ENCODE measurements at regions not wholly inside any gene's neighbourhood (a gene's known extent, or its start where the extent isn't known, plus 50 kb on each side); places are given as distances from the start of the nearest gene placed in this dataset.

GRCh38 chr16:52078716-52079655 lies 468.0 kb downstream of the TOX3 start:
- Mint-ChIP-seq H3K4me3 (no peak overlapping the region), H3K36me3 (no peaks in the 10 kb centered on the region), H3K9me3 (no peaks in the 10 kb centered on the region), H3K27ac (no peak overlapping the region), H3K27me3 (no peaks in the 10 kb centered on the region), H3K4me1 (no peaks in the 10 kb centered on the region)
- DNase-seq (no peak), ATAC-seq (replicated peaks) (no peak)

DNA sequence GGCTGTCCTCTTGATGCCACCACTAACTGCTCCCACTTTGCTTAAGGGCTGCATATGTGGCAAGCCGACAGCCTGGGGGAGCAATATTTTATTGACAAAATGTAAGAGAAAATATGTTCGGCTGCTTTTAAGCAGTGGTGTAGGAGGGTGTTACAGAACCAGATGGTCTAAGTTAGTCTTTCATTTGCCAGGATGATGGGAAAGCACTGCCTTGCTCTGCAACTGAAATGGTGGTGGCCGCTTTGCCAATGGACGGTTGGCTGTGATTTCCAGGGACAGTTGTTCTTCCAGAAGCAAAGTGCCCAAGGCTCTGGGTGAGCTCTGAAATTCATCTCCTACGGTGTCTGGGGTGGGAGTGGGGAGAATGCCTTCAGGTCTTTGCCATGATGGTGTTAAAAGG lies 469.3 kb downstream of the TOX3 start:
- Mint-ChIP-seq H3K9me3 (peaks cover 0 to under 1% of the 10 kb centered on the region in 2 donors), H3K4me1 (no peaks in the 10 kb centered on the region), H3K4me3 (no peak overlapping the region), H3K36me3 (no peaks in the 10 kb centered on the region), H3K27me3 (no peaks in the 10 kb centered on the region), H3K27ac (no peak overlapping the region)
- DNase-seq = no peak
- no peak for ATAC-seq (replicated peaks)

DNA sequence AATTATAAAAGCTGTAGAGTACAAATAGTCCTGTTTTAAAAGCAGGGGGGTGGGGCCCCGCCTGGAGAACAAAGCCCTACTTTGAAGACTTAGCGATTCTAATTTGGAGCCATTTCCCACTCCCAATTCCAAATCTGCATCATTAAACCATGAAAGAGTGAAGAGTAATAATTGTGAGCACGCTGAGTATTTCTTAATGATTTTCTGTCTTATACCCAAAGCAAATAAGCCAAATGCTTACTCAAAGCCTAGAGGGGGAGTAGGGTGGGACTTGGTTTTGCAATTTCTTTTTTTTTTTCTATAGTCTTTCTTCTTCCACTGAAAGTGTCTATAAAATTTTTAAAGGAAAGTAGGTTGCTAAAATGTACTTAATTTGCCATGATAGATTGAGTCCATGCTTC lies 470.1 kb downstream of the TOX3 start:
- ATAC-seq (replicated peaks) (no peak), DNase-seq (no peak)
- no peaks in the 10 kb centered on the region for H3K27me3 Mint-ChIP-seq
- peaks cover 0 to 2% of the 10 kb centered on the region in 2 donors for H3K9me3 Mint-ChIP-seq
- H3K36me3 Mint-ChIP-seq = no peaks in the 10 kb centered on the region
- H3K4me1 Mint-ChIP-seq = no peaks in the 10 kb centered on the region
- H3K27ac Mint-ChIP-seq = no peak overlapping the region
- H3K4me3 Mint-ChIP-seq = no peak overlapping the region

DNA sequence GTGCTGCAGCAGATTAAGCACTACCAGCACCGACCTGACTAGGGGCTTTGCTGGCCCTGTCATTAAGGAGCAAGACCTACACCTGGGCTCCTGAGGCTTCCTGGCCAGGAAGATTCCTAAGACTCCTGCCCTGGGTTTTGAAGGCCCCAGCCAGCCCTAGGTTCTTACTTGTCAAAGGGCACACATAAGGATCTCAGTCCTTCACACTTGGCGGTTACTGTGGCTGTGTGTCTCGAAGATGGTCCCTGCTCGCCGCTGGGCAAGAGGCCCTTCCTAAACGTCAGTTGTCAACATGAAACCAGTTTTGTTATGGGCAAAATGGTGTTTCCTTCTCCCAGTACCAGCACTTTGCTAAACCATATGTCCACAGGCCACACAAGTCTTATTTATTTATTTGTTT lies 470.6 kb downstream of the TOX3 start:
- Mint-ChIP-seq H3K9me3 (peaks cover 0 to 2% of the 10 kb centered on the region in 2 donors), H3K4me1 (no peaks in the 10 kb centered on the region), H3K36me3 (no peaks in the 10 kb centered on the region), H3K4me3 (no peak overlapping the region), H3K27ac (no peak overlapping the region), H3K27me3 (no peaks in the 10 kb centered on the region)
- no peak for DNase-seq
- no peak for ATAC-seq (replicated peaks)

- H3K4me1 Mint-ChIP-seq = no peaks in the 10 kb centered on the region
- no peak overlapping the region for H3K4me3 Mint-ChIP-seq
- DNase-seq (no peak), ATAC-seq (replicated peaks) (no peak)
- H3K9me3 Mint-ChIP-seq = peaks cover 0 to 2% of the 10 kb centered on the region in 2 donors
- H3K36me3 Mint-ChIP-seq = no peaks in the 10 kb centered on the region
- H3K27ac Mint-ChIP-seq = no peak overlapping the region
- H3K27me3 Mint-ChIP-seq = peaks cover 0 to 5% of the 10 kb centered on the region in 2 donors
Observed at GRCh38 chr16:52074133-52074532, 472.8 kb downstream of the TOX3 start.

- no peak overlapping the region for H3K27ac Mint-ChIP-seq
- H3K36me3 Mint-ChIP-seq = no peaks in the 10 kb centered on the region
- no peaks in the 10 kb centered on the region for H3K4me1 Mint-ChIP-seq
- peaks cover 0 to 5% of the 10 kb centered on the region in 2 donors for H3K27me3 Mint-ChIP-seq
- no peak for DNase-seq
- no peak overlapping the region for H3K4me3 Mint-ChIP-seq
- ATAC-seq (replicated peaks) = no peak
- H3K9me3 Mint-ChIP-seq = peaks cover 0 to 2% of the 10 kb centered on the region in 2 donors
Observed at GRCh38 chr16:52073024-52073423, 473.9 kb downstream of the TOX3 start.

DNA sequence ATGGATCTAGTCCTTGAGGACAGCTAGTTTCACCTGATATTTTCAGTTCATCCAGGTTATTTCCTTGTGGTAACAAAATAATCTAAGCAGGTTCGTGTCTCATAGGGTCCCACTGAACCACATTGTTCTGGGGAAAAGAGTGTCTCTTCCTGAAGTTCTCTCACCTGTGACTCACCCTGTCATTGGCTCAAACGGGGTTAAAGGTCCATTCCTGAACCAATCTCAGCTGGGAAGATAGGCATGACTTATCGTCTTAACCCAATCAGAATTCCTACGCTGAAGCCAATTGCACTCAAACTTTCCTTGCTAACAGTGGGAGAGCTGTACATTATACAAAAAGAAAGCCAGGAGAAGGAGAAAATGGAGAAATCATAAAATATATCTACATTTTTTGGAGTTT lies 475.8 kb downstream of the TOX3 start:
- Mint-ChIP-seq H3K36me3 (no peaks in the 10 kb centered on the region), H3K4me3 (no peak overlapping the region), H3K27ac (no peak overlapping the region), H3K9me3 (peaks cover 0 to 2% of the 10 kb centered on the region in 2 donors), H3K4me1 (no peaks in the 10 kb centered on the region), H3K27me3 (peaks cover 0 to 5% of the 10 kb centered on the region in 2 donors)
- DNase-seq = no peak
- no peak for ATAC-seq (replicated peaks)

DNA sequence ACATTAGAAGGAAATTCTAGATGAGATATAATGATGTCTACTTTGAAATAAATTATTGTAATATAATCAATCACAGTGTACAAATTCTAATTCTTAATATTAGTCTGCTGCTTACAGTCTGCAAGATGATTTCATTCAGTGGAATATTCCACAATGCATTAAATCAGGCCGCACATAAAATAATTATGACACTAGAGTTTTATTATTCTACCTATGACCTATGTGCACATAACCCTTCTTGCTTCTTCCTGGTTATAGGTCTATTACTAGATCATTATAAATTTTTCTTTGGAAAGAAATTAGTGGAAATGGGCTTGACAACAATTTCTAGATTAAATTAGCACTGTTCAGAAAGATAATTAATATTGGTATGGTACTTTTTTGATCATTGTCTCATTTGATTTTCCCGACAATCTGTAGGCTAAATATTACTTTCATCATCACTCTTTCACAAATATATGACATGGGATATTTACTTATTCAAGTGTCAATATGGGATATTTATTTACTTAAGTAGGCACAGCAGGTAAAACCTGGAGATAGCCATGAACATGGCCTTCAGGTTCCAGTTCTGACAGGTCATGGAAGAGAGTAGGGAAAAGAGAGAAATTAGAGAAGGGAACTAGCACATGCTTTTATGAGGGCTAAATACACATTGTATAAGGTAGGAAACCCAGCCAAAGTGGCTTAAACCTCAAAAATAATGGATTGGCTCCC lies 476.4 kb downstream of the TOX3 start:
- no peak for ATAC-seq (replicated peaks)

DNA sequence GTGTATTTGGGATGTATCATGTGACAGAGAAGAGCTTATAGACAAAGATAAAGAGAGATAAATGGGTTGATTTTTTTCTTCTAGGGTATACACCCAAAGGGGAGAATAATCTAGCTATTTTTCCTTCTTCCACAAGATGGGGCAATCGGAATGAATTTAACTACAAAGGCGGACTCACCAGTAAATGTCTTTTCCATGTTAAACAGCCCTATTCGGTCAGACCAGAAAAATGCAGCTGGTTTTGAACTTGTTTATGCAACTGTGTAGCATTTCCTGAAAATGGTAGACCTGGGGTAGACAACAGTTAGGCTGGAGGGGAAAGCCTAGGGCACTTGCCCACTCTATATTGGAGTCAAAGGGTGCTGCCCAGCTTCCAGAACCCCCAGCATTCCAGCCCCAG lies 477.1 kb downstream of the TOX3 start:
- Mint-ChIP-seq H3K4me1 (no peaks in the 10 kb centered on the region), H3K27ac (no peak overlapping the region), H3K36me3 (no peaks in the 10 kb centered on the region), H3K27me3 (peaks cover 0 to 5% of the 10 kb centered on the region in 2 donors), H3K9me3 (peaks cover 0 to 4% of the 10 kb centered on the region in 2 donors), H3K4me3 (no peak overlapping the region)
- DNase-seq (no peak), ATAC-seq (replicated peaks) (no peak)

More for the DNA sequence above, 476.4 kb downstream of the TOX3 start:
- no peaks in the 10 kb centered on the region for H3K4me1 Mint-ChIP-seq
- no peak overlapping the region for H3K4me3 Mint-ChIP-seq
- DNase-seq = no peak
- H3K27ac Mint-ChIP-seq = no peak overlapping the region
- H3K27me3 Mint-ChIP-seq = peaks cover 0 to 5% of the 10 kb centered on the region in 2 donors
- H3K9me3 Mint-ChIP-seq = peaks cover 0 to 2% of the 10 kb centered on the region in 2 donors
- H3K36me3 Mint-ChIP-seq = no peaks in the 10 kb centered on the region

DNA sequence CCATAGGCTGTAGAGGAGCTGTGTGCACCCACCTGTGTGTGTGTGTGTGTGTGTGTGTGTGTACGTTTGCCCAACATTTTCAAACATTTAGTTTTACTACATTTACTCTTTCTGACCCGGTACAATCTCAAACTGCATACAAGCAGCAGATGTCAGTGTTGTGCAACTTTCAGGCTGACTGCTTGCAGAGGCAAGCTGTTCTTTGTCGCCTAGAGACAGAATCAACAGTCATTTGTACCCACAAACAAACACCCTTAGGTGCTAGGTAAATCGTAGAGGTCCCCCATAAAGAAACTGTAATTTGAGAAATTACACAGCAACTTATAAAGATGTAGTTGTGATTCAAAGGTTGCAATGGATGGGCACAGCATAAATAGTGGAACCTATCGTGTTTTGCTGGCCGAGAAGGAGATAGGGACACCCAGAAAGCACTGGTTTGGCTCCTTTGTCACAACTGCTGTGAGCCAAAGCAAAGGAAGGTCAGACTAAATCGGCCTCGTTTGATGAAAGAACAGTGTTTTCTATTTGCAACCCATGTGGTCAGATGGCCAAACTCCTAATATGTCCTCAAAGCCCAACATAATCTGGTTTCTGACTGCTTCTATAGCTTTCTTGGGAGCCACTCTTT lies 478.4 kb downstream of the TOX3 start:
- Mint-ChIP-seq H3K4me3 (no peak overlapping the region), H3K36me3 (no peaks in the 10 kb centered on the region), H3K4me1 (no peaks in the 10 kb centered on the region), H3K27ac (no peak overlapping the region), H3K9me3 (peaks cover 0 to 4% of the 10 kb centered on the region in 2 donors), H3K27me3 (peaks cover 0 to 5% of the 10 kb centered on the region in 2 donors)
- no peak for DNase-seq
- ATAC-seq (replicated peaks) = no peak

DNA sequence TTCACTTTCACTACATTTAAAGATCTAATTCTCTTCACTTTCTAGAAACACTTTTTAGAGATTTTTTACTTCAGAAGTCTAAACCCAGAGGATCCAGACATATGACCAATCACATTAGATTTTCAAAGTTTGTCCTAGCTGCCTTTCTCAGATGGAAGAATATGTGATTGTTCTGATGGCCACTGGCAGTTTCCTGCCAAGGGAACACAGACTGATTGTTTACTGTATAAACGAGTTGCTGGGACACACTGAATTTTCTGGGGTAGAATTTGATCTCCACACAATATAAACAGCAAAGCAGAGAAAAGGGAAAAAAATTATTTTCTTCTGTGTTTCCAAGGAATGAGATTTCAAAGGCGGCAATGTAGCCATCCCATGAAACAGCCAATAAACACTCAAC lies 480.0 kb downstream of the TOX3 start:
- peaks cover 0 to 9% of the 10 kb centered on the region in 2 donors for H3K27me3 Mint-ChIP-seq
- peaks cover 0 to 8% of the 10 kb centered on the region in 2 donors for H3K9me3 Mint-ChIP-seq
- H3K4me1 Mint-ChIP-seq = no peaks in the 10 kb centered on the region
- ATAC-seq (replicated peaks) = no peak
- no peaks in the 10 kb centered on the region for H3K36me3 Mint-ChIP-seq
- no peak for DNase-seq
- no peak overlapping the region for H3K27ac Mint-ChIP-seq
- no peak overlapping the region for H3K4me3 Mint-ChIP-seq

DNA sequence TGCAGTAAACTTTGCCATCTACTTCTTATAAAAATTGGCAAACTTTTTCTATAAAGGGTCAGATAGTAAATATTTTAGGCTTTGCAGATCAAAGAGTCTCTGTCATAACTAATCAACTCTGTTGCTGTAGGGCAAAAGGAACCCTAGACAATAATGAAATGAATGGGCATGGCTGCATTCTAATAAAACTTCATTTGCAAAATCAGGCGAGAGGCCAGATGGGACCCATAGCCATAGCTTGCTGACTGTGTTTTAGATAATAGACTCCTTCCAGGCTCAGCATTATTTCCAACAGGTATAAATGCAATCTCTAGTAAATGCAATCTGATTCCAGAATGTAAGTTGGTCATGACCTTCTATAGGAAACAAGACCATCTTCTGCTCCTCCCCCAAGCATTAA lies 490.7 kb downstream of the TOX3 start:
- Mint-ChIP-seq H3K9me3 (peaks cover 0 to 3% of the 10 kb centered on the region in 2 donors), H3K4me1 (no peaks in the 10 kb centered on the region), H3K36me3 (no peaks in the 10 kb centered on the region), H3K4me3 (no peak overlapping the region), H3K27ac (no peak overlapping the region), H3K27me3 (no peaks in the 10 kb centered on the region)
- DNase-seq = no peak
- ATAC-seq (replicated peaks) = no peak

DNA sequence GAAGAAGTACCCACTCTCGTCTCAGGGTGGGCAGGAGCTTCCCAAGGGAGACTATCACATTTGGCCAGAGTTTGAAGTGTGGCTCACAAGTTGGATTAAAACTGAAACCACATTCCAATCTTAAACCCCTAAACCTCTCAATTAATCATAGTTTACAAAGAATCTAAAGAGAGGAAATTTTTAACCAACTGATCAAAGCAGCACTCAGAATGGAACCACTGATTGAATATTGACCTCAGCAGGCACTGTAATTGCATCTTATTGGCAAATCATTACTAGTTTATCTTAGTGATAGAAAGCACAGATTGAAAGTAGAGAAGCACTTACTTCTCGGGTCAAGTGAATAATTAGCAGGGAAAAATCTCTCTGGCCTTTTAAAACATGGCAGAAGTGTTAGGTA lies 491.6 kb downstream of the TOX3 start:
- Mint-ChIP-seq H3K27me3 (no peaks in the 10 kb centered on the region), H3K36me3 (no peaks in the 10 kb centered on the region), H3K9me3 (peaks cover 0 to 3% of the 10 kb centered on the region in 2 donors), H3K4me3 (no peak overlapping the region), H3K4me1 (no peaks in the 10 kb centered on the region), H3K27ac (no peak overlapping the region)
- ATAC-seq (replicated peaks) = no peak
- DNase-seq = no peak

- ATAC-seq (replicated peaks) (no peak), DNase-seq (no peak)
- H3K4me3 Mint-ChIP-seq = no peak overlapping the region
- H3K9me3 Mint-ChIP-seq = peaks cover 0 to 5% of the 10 kb centered on the region in 2 donors
- no peaks in the 10 kb centered on the region for H3K36me3 Mint-ChIP-seq
- H3K27me3 Mint-ChIP-seq = no peaks in the 10 kb centered on the region
- no peak overlapping the region for H3K27ac Mint-ChIP-seq
- no peaks in the 10 kb centered on the region for H3K4me1 Mint-ChIP-seq
Observed at GRCh38 chr16:52054326-52054725, 492.6 kb downstream of the TOX3 start.
